ENCODE measurements at regions not wholly inside any gene's neighbourhood (a gene's known extent, or its start where the extent isn't known, plus 50 kb on each side); places are given as distances from the start of the nearest gene placed in this dataset.

GRCh38 chr16:5378531-5378930 is 280.9 kb upstream of the EEF2KMT start:
- no peak for DNase-seq

- DNase-seq, result no peak
Measured at GRCh38 chr16:5377280-5377898, 279.8 kb upstream of the EEF2KMT start.

- no peak for DNase-seq
Measured at GRCh38 chr16:5374184-5374583, 276.6 kb upstream of the EEF2KMT start.

- no peak for DNase-seq
Measured at GRCh38 chr16:5367951-5368350, 270.4 kb upstream of the EEF2KMT start.

- no peak for DNase-seq
Measured at GRCh38 chr16:5366126-5366525, 268.5 kb upstream of the EEF2KMT start.

- no peak for DNase-seq
Measured at GRCh38 chr16:5364186-5364585, 266.6 kb upstream of the EEF2KMT start.

GRCh38 chr16:5361322-5361721 is 263.7 kb upstream of the EEF2KMT start:
- no peak for DNase-seq

- DNase-seq, result no peak
Measured at GRCh38 chr16:5354645-5355044, 257.1 kb upstream of the EEF2KMT start.

- no peak for DNase-seq
Measured at GRCh38 chr16:5349670-5350517, 252.3 kb upstream of the EEF2KMT start.

- DNase-seq, result no peak
Measured at GRCh38 chr16:5349101-5349500, 251.5 kb upstream of the EEF2KMT start.

- no peak for DNase-seq
Measured at GRCh38 chr16:5347561-5347960, 250.0 kb upstream of the EEF2KMT start.

- no peak for DNase-seq
Measured at GRCh38 chr16:5336941-5337340, 239.3 kb upstream of the EEF2KMT start.

GRCh38 chr16:5333991-5334390 is 236.4 kb upstream of the EEF2KMT start:
- no peak for DNase-seq

GRCh38 chr16:5333126-5333525 is 235.5 kb upstream of the EEF2KMT start:
- no peak for DNase-seq

- no peak for DNase-seq
Measured at GRCh38 chr16:5330058-5330457, 232.5 kb upstream of the EEF2KMT start.

GRCh38 chr16:5328546-5328945 is 231.0 kb upstream of the EEF2KMT start:
- DNase-seq, result no peak

- no peak for DNase-seq
Measured at GRCh38 chr16:5326395-5326794, 228.8 kb upstream of the EEF2KMT start.

GRCh38 chr16:5325932-5326331 is 228.3 kb upstream of the EEF2KMT start:
- no peak for DNase-seq

GRCh38 chr16:5323284-5324141 is 225.9 kb upstream of the EEF2KMT start:
- DNase-seq, result no peak

GRCh38 chr16:5321930-5322329 is 224.3 kb upstream of the EEF2KMT start:
- no peak for DNase-seq

GRCh38 chr16:5319799-5320198 is 222.2 kb upstream of the EEF2KMT start:
- no peak for DNase-seq

GRCh38 chr16:5315914-5316313 is 218.3 kb upstream of the EEF2KMT start:
- no peak for DNase-seq

GRCh38 chr16:5314377-5314776 is 216.8 kb upstream of the EEF2KMT start:
- no peak for DNase-seq

All from activated gamma-delta T cell (primary cell).